Adrenal gland (tissue), 9 donors: ENCODE measurements at regions not wholly inside any gene's neighbourhood (a gene's known extent, or its start where the extent isn't known, plus 50 kb on each side); places are given as distances from the start of the nearest gene placed in this dataset.

Source experiments
- DNase-seq, 7 donors: peaks; one replicate each; pipeline ENCODE4 v3.0.0-alpha.2; 2019 to 2020
- H3K27ac ChIP-seq, 5 donors: fragments of 200-600 bp; sonication (generic) in 4 of 5; 1 replicate in 3 of 5; 2 replicates in 2 of 5; pipeline versions ENCODE4 v1.5.1 to v1.8.0; 2016 to 2020; ENCODE audit warnings: mild to moderate bottlenecking in 1 of 5
- H3K27me3 ChIP-seq: fragments of 200-600 bp; 2 replicates; pipeline ENCODE4 v1.8.0; 2021
- H3K36me3 ChIP-seq, 2 donors: fragments of 200-600 bp; replicated peaks in 1 of 2; 1 replicate in 1 of 2; 2 replicates in 1 of 2; pipeline versions ENCODE4 v1.5.1 to v1.8.0; 2018 to 2022
- H3K4me1 ChIP-seq, 2 donors: fragments of 200-600 bp; replicated peaks in 1 of 2; 1 replicate in 1 of 2; 2 replicates in 1 of 2; pipeline versions ENCODE4 v1.5.1 to v1.8.0; 2018 to 2021
- H3K4me3 ChIP-seq, 4 donors: fragments of 200-600 bp; sonication (generic) in 3 of 4; one replicate each; pipeline ENCODE4 v1.5.1; 2016 to 2018
- H3K9me3 ChIP-seq, 3 donors: fragments of 200-600 bp; sonication (generic) in 1 of 3; replicated peaks in 1 of 3; 1 replicate in 2 of 3; 2 replicates in 1 of 3; pipeline versions ENCODE4 v1.5.1 to v1.8.0; 2016 to 2021
- POLR2A ChIP-seq, 2 donors: fragments of 450-650 bp; IDR thresholded peaks; one replicate each; pipeline ENCODE4 v1.6.1; 2017; ENCODE audit warnings: antibody characterized with exemption in 2 of 2, mild to moderate bottlenecking in 2 of 2, moderate library complexity in 1 of 2
- WGBS, 4 donors: extraction: QIAGEN DNeasy Blood & Tissue Kit in 2 of 4; methylation state at CpG; one replicate each; pipeline versions ENCODE4 v1.1.5 to v1.1.7; 2013 to 2017; 5-methylcytosine and 5-hydroxymethylcytosine counted together
- intact Hi-C, 2 donors: fragments of 100-400 bp; cut with DNase I; formaldehyde crosslinking; loops; one replicate each; pipeline versions ENCODE4 v1.14.1 to v1.15.0; 2022 to 2023
- TF ChIP-seq, protein P1 (sequence below), 6 experiments: fragments of 450-650 bp in 4 of 6; fragments of 200-600 bp in 2 of 6; sonication (generic) in 1 of 6; IDR thresholded peaks; 1 replicate in 5 of 6; 2 replicates in 1 of 6; pipeline versions ENCODE4 v1.5.1 to v1.8.0; 2016 to 2021; ENCODE audit warnings: antibody characterized with exemption in 6 of 6, mild to moderate bottlenecking in 2 of 6, moderate library complexity in 1 of 6
- donor health status: healthy with polysubstance abuse.
- donor health status: Bipolar disorder and iron deficiency.
- donor health status: DM: yes; HTN: yes; CAD: no.
- donor health status: DM: no; HTN: no; CAD: no.
- donor health status: DM: no; HTN: no; CAD: no.

GRCh38 chr20:12054556-12054955 lies 136.9 kb downstream of the BTBD3 start:
- Histone ChIP-seq H3K36me3 (no peaks in the 10 kb centered on the region), H3K27ac (no peak overlapping the region), H3K9me3 (no peaks in the 10 kb centered on the region), H3K27me3 (no peaks in the 10 kb centered on the region), H3K4me3 (no peak overlapping the region), H3K4me1 (no peaks in the 10 kb centered on the region)
- DNase-seq, result no peak
- intact Hi-C loops, result no loop called here
- WGBS, 4 donors, result 81 to 88% (median 82%) methylated on average over 5 of the region's 5 CpGs
- TF ChIP-seq, protein P1, sequence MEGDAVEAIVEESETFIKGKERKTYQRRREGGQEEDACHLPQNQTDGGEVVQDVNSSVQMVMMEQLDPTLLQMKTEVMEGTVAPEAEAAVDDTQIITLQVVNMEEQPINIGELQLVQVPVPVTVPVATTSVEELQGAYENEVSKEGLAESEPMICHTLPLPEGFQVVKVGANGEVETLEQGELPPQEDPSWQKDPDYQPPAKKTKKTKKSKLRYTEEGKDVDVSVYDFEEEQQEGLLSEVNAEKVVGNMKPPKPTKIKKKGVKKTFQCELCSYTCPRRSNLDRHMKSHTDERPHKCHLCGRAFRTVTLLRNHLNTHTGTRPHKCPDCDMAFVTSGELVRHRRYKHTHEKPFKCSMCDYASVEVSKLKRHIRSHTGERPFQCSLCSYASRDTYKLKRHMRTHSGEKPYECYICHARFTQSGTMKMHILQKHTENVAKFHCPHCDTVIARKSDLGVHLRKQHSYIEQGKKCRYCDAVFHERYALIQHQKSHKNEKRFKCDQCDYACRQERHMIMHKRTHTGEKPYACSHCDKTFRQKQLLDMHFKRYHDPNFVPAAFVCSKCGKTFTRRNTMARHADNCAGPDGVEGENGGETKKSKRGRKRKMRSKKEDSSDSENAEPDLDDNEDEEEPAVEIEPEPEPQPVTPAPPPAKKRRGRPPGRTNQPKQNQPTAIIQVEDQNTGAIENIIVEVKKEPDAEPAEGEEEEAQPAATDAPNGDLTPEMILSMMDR (IDR thresholded peaks at IDR 0.05), result no peak
- no peak for TF ChIP-seq POLR2A (IDR thresholded peaks at IDR 0.05)

DNA sequence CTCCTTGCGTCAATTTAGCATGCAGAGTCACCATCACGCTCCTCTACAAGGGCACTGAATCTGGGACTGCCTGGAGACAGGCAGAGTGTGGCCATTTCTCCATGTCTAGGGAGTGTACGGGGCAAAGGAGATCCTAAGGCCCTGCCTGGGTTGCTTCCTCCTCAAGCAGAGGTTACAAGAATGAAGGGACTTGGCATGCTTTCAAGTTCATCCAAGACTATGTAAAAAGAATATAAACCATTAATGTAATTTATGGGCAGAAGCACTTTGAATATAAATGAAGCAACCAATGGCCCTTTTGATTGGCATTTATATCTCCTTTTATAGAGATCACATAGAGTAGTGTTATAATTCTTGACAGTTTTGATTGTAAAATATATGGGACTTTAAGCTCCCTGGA lies 137.5 kb downstream of the BTBD3 start:
- TF ChIP-seq, protein P1 (IDR thresholded peaks at IDR 0.05), result no peak
- no peak for TF ChIP-seq POLR2A (IDR thresholded peaks at IDR 0.05)
- Histone ChIP-seq H3K4me3 (no peak overlapping the region), H3K27me3 (no peaks in the 10 kb centered on the region), H3K36me3 (no peaks in the 10 kb centered on the region), H3K9me3 (no peaks in the 10 kb centered on the region), H3K4me1 (no peaks in the 10 kb centered on the region), H3K27ac (no peak overlapping the region)
- DNase-seq, result no peak
- intact Hi-C loops, result no loop called here
- 74 to 84% (median 79%) methylated on average over 2 to 3 of the region's 3 CpGs for WGBS, 4 donors

- DNase-seq, result no peak
- intact Hi-C loops, result no loop called here
Measured at GRCh38 chr20:12056839-12057238, 139.1 kb downstream of the BTBD3 start.

GRCh38 chr20:12057778-12058177 lies 140.1 kb downstream of the BTBD3 start:
- no peak for DNase-seq
- Histone ChIP-seq H3K9me3 (no peaks in the 10 kb centered on the region), H3K27me3 (no peaks in the 10 kb centered on the region), H3K27ac (no peak overlapping the region), H3K36me3 (no peaks in the 10 kb centered on the region), H3K4me1 (no peaks in the 10 kb centered on the region), H3K4me3 (no peak overlapping the region)
- no peak for TF ChIP-seq POLR2A (IDR thresholded peaks at IDR 0.05)
- TF ChIP-seq, protein P1 (IDR thresholded peaks at IDR 0.05), result no peak
- intact Hi-C loops, result no loop called here
- WGBS, 4 donors, result 75 to 86% (median 82%) methylated on average over 6 of the region's 6 CpGs

More at GRCh38 chr20:12056839-12057238, 139.1 kb downstream of the BTBD3 start:
- Histone ChIP-seq H3K4me3 (no peak overlapping the region), H3K4me1 (no peaks in the 10 kb centered on the region), H3K36me3 (no peaks in the 10 kb centered on the region), H3K9me3 (no peaks in the 10 kb centered on the region), H3K27me3 (no peaks in the 10 kb centered on the region), H3K27ac (no peak overlapping the region)
- no peak for TF ChIP-seq POLR2A (IDR thresholded peaks at IDR 0.05)
- TF ChIP-seq, protein P1 (IDR thresholded peaks at IDR 0.05), result no peak
- 57 to 69% (median 64%) methylated on average over 2 of the region's 2 CpGs for WGBS, 4 donors
